Islet precursor cell (in vitro differentiated cells): ENCODE measurements at regions not wholly inside any gene's neighbourhood (a gene's known extent, or its start where the extent isn't known, plus 50 kb on each side); places are given as distances from the start of the nearest gene placed in this dataset.
A peak's percentile ranks its signal among the peaks of the same experiment; 100 is the strongest.

Experiments used
- DNase-seq: peaks from one replicate; pipeline ENCODE4 v3.0.0-alpha.2; 2018

DNA sequence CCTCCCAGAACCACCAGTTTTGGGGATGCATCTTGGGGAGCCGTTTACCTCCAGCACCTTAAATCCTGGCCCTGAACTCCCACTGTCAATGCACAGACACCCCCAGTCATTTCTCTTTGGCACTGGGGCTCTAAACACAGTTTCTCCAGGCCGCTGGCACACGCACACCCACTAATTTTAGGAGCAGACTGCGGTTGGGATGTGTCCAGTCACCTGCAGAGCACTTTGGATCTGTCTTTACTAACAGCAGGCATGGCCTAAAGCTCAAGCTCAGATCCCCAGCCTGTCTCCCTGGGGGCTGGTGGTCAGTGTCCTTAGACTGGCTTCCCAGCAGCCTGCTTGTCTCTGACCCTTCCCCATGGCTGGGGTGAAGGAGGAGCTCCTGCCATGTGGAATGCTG is 49.9 kb downstream of the SYNE3 start:
- DNase-seq = no peak

DNA sequence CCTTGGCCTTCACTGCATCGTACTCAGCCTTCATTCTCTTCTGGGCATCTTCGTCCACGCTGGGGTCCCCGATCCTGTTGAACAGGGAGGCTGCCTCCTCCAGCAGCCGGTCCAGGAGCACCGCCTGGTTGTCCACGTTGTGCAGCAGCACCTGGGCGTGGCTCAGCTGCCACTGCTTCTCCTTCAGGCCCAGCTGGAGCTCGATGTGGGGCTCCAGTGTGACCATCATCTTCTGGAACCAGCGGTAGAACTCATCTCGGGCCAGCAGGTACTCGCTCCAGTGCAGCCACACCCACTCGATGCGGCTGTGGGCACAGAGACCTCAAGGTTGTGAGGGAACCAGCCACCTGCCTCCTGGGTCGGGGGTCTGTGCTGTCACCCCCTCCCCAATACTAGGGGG is 50.5 kb downstream of the SYNE3 start:
- DNase-seq = no peak

DNA sequence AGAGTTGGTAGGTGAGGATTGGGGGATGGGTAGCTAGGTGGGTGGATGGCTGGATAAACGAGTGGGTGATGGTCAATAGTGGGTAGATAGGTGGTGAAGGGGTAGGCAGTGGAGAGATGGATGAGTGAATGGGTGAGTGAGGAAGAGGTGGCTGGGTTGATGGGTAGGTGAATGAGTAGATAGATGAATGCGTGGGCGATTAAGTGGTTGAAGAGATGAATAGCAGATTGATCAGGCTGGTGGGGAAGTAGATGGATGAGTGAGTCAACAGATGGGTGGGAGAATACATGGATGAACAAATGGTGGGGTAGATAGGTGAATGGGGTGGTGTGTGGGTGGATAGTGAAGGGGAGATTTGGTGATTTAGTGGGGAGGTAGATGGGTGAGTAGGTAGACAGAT is 51.1 kb downstream of the SYNE3 start:
- DNase-seq = no peak

DNA sequence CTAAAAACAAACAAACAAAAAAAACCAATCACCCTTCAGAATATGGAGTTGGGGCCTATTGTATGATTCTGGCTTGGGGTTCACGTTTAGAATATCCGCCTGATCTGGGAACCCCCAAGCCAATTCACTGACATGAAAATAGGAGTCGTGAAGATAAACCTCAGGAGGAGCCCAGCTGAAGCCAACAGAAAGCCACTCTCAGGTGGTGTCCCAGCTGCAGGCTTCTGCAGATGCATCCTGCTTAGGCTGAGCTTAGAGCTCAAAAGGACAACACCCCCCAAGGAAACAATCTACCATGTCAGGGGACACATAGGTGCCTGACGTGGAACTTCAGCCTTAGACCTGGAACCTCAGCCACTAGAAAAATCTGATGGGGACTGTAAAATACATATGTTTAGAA is 51.9 kb downstream of the SYNE3 start:
- DNase-seq = no peak

DNA sequence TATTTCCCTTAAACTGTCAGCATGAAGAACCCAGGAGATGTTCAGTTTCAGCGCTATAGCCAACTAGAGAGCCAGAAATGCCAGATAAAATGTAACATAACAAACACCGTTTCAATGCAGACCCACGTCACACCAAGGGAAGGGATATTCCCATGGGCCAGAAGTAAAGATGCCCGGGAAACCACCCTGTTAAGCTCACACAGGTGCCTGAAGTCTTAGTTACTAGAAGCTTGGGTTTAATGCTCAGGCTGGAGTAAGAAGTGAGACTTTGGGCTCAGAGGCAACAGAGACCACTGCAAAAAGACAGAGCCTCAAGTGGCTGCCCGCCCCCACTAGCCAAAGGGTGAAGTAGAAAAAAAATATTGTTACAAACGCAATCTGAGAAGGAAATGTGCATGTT is 52.3 kb downstream of the SYNE3 start:
- no peak for DNase-seq

DNA sequence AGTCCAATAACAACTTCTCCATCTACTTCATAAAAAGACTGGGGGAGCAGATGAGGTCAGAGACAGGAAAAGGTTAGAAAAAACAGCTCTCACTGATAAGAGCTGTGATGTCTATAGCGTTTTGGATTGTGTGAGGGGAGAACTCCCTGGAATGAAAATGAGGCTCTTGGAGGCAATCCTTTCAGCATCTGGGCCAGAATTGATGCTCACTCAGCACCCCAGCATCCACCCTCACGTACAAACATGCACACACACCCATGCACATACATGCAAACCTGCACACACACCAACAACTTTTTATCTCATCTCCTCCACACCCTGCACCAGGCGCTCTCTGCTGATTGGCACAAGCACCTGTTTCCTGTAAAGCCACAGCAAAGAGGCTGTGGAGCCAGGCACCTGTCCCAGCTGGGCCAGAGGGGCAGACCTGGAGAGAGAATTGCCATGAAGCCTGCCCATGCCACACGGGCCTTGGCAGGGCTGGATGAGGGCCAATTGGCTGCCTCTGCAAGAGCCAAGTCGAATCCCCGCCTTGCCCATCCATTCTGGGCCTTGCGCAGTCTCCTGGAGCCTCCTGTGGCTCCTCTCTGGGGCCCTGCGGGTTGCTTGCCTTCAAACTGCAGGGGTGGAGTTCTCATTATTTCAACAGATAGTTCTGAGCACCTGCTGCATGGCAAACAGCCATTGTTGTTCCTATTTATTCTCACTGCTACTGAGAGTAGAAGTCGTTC is 53.1 kb downstream of the SYNE3 start:
- no peak for DNase-seq

DNA sequence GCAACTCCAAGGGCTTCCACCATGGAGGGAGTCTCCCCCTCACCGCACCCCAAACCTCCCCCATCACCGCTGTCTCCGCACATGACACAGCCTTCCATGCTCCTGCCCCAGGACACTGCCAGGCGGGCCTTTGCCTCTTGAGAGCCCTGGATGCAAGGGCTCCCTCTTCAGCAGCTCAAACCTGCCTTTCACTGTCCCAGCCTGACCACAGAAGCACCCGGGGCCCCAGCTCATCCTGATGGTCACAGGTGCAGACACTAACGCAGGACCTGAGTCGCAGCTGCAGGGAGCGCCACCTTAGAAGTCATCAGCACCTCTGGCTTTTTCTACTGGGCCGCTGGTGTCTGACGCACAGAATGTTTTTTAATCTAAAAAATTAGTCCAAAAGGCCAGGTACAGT is 54.0 kb downstream of the SYNE3 start:
- DNase-seq = no peak

DNA sequence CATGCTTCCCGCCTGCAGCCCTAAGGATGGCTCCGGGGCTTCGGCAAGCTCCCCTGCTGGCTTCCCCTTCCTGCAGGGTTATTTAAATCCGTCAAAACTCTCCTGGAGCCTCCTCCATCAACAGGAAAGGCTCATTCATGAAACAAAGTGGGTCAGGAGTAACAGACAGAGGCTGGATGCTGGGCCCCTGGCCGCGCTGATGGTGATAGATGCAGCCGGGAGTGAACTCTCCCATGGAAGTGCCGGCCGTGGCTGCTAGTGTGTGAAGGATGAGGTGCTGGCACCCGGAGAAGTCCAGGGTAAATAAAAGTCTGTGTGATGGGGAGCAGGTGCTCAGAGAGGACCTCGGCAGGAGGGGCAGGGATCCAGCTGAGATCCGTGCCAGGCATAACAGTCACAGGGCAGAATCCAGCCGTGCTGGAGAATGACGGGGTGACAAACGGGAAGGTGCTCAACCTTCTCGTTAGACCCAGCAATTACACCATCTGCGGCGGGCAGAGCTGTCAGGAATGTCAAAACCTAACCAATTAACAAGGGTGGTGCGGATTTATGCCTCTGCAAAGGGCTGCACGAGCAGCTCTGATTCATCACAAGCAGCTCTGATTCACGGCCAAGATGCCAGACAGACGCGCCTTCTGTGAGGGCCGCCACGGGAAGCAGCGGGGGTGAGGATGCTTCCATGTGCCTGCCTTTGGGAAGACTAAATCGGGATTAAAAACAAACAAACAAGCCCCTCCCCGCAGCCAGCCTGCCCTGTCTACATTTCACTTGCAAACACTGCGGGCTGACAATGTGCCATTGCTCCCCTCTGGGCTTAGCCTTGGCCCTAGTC is 55.6 kb downstream of the SYNE3 start:
- DNase-seq = peak; percentile 83

DNA sequence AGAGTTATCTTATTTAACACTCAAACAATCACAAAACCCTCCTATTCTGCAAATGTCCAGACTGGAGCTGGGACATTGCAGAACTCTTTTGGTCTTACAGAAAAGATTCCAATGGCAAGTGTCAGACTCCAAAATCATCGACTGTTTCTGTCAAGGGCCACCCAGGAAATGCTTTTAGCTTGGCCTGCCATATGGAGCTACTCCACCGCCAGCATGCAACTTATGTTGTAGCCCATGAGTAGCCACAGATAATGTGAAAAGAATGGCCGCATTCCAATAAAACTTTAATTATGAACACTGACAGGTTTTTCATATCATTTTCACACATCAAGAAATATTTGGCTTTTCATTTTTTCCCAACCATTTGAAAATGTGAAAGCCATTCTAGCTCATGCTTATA is 57.5 kb downstream of the SYNE3 start:
- DNase-seq = no peak

DNA sequence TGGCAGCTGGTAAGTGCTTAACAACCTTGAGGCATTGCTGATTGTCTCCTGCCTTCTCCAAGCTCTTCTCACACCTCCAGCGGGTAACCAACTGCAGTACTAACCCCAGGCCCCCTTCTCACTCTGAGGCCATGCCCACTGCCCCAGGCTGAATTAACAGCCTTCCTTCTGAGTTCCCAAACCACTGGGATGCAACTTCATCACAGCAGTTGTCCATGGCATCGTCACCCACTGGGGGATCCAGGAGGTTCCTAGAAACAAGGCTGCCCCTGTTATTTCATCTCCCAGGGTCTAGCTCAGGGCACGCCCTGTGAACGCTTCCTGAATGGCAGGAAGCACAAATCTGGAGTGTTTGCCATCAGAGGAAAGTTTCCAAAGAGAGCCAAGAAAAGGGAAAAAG is 58.0 kb downstream of the SYNE3 start:
- DNase-seq = no peak

DNA sequence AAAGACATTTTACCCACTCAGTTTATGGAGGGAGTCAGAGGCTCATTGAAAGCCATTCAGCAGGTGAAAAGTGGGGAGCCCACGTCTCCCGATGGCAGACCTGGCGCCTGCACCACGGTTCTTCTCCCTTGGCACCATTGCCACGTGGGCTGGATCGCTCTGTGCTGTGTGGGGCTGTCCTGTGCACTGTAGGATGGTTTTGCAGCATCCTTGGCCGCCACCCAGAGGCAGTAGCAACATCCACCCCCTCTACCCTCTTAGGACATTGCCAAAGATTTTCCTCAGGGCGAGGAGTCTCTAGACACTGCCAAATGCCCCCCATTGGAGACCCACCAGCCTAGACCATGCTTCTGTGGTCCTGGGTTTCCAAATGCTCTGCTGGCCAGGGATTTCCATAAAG is 60.2 kb downstream of the SYNE3 start:
- no peak for DNase-seq

DNA sequence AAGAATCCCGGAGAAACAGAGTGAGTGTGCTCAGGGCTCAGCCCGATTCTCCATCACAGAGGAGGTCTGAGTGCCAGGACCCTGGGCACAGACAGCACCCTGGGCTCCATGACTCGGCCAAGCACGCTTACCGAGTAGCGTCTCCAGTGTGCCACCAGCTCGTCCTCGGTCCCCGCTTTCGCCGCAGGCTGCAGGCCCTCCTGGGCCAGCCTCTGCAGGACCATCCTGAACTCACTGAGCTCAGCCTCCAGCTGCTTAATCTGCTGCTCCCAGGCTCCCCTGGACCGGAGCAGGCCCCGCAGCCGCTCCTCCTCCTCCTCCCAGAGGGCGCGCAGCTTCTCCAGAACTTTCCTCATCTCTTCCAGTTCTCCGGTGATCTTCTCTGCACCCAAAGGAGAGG is 61.2 kb downstream of the SYNE3 start:
- no peak for DNase-seq

DNA sequence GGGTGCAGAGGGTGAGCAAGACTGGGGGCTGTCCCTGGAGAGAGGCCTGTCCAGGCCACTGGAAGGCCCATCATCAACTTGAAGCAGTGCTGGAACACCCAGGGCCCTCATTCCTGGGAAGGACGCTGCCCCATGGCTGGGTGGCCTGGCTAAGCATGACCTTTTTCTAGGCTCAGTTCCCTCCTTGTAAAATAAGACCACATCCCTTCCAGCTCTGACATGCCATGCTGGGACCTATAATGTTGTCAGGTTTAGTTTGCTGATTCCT is 62.8 kb downstream of the SYNE3 start:
- DNase-seq = no peak

DNA sequence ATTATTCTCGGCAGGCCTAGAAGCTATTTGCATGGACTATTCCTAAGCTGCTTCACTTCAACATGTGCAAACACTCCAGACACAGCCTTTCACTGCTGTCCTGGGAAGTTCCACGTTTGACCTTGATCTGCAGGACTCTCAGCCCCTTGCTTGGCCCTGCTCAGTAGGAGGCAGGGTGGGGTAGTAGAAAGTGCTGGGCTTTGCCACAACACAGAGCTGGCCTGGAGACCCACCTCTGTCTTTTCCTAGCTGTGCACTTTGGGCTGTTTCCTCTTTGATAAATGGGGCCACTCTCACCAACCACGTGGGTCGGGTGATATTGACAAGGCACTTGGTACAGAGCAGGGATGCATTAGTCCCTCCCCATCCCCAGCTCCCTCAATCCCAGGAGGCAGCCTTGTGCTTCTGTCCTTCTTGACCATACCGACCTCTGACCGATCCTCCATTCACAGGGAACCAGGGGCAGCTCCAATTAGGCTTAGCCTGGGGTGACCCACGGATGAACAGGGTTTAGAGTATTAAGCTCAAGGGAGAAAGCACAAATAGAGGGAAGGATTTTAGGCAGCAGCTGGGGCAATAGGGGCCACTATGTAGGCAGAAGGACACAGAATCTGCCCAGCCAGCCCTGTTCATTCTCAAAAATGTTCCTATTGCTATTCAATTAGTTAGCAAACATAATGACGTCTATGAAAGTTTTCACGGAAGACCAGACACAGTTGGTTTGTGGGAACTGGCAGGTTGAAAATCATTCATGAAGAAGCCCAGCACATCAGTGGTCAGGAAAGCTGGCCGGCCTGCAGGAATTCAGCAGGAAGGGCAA is 63.3 kb downstream of the SYNE3 start:
- no peak for DNase-seq

DNA sequence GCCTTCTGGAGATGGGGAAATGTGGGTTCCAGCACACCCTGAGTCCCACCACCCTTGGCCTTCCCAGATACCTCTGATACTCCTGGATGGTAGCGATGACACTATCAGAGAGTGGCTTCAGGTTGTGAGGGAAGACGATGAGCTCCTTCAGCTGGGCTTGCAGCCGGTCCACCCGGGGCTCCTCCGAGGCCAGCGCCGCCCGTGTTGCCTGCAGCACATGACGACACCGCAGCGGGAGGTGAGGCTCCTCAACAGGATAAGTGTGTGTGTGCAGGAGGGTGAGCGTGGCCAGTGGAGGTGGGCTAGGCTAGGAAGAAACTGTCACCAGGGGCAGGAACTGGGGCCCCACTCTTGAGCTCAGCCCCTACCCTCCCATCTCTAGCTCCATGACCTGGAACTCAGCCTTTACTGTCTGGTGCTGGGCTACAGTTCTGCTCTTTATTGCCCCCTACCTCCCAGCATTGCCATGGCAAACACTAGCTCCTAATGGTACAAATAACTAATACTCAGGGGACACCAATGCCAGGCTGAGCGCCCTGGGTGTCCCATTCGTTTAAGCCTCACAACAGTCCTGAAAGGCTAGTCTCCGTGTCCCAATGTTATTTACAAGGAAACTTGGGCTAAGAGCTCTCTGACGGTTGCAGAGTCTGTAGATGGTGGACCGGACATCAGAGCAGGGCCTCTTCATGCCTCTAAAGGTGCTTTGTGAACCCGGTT is 64.1 kb downstream of the SYNE3 start:
- DNase-seq = no peak

DNA sequence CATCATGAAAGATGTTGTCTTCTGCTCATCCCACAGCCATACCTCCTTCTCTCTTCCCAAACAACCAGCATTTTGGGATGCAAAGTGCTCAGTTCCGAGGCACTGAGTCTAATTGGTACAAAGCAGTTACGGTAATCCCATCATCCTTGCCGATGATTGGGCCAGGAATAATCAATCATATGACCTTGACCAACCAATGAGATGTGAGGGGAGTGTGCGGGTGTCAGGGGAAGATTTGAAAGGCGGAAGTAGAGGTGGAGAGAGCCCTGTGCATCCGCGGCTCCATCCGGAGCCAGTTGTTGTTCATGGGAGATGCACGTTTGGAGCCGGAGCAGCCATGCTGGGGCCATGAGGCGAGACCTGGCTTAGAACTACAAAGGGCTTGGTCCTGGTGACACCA is 67.3 kb downstream of the SYNE3 start:
- DNase-seq = no peak

DNA sequence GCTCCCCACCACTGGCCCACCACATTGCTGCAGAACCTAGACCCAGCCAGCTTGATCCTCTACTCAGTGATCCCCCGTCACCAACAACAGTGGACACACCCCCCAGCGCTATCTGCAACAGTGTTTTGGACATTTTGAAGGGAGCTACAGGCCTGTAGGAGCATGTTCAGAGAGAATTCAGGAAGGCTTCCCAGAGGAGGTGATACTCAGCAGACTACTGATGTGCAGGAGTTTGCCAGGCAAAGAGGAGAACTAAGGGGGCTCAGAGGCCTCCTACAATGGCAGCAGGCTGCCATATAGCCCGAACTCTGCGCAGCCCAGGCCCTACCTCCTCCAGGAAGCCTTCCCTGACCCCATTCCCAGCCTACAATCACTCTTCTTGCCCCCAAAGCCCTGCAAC is 70.0 kb downstream of the SYNE3 start:
- no peak for DNase-seq

DNA sequence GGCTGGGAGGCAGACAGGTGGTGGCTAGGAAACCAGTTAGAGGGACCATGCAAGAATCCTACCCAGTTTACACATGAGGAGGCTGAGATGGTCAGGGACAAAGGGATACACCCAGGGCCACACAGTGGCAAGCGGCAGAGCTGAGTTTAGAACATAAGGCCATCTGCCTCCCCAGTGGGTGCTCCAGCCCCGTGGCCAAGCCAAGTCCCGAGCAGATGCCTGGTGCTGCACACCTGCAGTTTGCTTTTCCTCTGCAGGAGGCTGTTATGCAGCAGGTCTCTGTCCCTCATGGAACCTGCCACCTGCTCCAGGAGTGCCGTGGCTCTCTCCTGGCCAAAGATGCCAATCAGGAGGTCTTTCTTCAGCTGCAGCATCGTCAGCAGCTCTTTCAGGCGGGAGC is 70.8 kb downstream of the SYNE3 start:
- no peak for DNase-seq

DNA sequence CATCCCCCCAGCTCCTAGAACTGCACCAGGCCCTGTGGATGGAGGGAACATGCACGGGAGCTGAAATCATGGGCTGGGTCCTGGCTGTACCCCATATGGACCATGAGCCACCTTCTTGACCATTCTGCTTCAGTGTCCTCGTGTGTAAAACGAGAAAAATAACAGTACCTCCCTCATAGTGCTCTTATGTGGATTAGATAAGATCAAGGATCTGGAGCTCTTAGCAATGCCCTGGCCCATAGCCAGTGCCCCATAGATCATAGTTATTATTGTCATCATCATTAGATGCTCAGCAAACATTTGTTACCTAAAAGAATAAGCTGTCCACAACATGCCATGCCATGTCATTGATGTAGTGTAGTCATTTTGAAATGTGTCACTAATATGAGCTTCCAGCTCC is 71.3 kb downstream of the SYNE3 start:
- DNase-seq = no peak

DNA sequence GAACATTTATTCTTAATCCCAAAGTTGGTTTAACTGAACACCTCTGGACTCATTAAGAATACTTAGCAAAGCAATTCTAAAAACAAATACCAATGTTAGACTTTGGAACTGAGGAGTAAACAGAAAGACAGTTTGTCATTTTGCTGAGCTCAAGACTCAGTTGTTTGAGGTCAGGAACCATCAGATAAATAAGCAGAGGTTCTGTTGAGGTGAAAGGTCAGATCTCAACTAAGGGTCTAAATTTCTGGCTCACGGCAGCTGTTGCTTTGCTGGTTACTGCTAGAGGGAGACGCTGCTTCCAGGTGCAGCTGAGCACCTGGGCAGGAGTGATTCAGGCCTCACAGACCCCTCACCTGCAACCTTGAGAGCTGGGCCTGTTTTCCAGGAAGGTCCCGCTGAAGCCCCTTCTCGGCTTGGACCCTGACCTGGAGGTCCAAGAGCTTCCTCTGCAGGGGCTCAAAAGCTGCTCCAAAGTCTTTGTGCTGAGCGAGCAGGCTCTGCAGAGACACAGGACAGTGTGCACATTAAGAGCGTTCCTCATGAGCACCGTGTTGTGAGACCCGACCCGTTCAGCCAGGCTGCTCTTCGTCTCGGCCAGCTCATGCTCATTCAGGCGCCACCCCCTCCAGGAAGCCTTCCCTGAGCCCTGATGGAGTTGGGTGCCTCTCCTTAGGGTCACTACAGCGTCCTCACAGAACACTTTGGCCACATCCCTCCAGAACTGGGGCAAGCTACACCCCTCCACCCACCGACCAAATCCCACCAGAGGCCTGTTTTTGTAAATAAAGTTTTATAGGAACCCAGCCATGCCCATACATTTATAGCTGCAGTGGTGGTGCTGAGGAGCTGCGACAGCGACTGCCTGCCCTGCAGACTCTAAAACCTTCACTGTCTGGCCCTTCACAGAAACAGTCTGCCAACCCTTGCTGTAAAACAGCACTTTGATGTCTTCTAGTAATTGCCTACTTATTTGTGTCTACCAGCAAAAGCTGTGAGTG is 72.0 kb downstream of the SYNE3 start:
- DNase-seq = no peak

DNA sequence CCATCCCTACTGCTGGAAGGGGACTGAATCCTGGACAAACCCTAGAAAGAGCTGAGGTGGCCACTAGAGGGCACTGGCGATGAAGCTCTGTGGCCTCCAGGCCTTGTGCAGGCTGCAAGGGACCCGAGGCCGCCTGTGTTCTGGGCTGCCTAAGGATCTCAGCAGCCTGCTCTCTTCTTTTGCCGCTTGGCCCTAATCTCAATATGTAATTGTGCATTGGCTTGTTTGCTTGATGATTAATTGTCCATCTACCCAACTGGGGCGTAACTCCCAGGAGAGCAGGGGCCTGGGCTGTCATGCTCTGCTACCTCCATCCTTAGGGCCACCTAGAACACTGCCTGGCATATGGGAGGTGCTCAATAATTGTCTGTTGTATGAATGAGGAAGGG is 73.8 kb downstream of the SYNE3 start:
- peak; percentile 92 for DNase-seq

DNA sequence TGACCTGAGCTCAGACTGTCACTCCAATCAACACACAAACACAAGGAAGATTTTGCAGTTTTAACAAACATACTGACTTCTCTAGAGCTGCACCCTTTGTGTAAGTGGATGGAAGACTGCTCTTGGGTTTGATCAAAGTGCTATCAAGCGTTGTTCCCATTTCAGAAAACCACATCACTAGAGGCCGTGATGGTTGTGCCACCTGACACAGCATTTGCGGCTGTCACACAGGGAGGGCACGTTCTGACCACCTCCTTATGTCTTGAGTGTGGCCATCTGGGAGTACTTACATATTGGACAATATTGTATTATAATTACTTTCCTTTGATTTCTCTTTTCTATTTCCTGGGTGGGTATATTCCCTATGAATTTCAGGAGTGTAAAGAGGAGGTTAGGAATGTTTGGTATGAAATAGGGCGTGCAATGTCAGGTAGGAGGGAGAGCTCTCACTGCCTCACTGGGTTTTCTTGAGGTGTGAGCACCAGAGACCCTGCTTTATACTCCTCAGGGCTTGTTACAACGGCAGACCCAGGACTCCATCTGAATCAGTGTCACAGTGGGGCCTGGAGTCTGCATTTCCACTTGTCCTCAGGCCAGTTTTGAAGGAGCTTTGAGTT is 74.3 kb downstream of the SYNE3 start:
- no peak for DNase-seq
